ENCODE measurements at regions not wholly inside any gene's neighbourhood (a gene's known extent, or its start where the extent isn't known, plus 50 kb on each side); places are given as distances from the start of the nearest gene placed in this dataset.

GRCh38 chrX:78514852-78515251, 144.3 kb downstream of the RTL3 start:
- TF ChIP-seq CTCF (IDR thresholded peaks at IDR 0.05) (no peak), POLR2A (IDR thresholded peaks at IDR 0.05) (no peak), EP300 (IDR thresholded peaks at IDR 0.05) (no peak)
